SK-N-SH (cell line): ENCODE measurements at regions not wholly inside any gene's neighbourhood (a gene's known extent, or its start where the extent isn't known, plus 50 kb on each side); places are given as distances from the start of the nearest gene placed in this dataset.

Experiments
- CHD2 ChIP-seq: fragments of 150-350 bp; IDR thresholded peaks from 2 replicates; pipeline ENCODE4 v1.6.1; 2018; ENCODE audit warnings: low read length; ENCODE audit not compliant: partially characterized antibody
- FOSL2 ChIP-seq: IDR thresholded peaks from 2 replicates; pipeline ENCODE4 v1.4.0; 2012; ENCODE audit warnings: low read depth, mild to moderate bottlenecking, moderate library complexity, borderline replicate concordance
- RAD21 ChIP-seq: IDR thresholded peaks from 2 replicates; pipeline ENCODE4 v1.6.1; 2012; ENCODE audit warnings: mild to moderate bottlenecking, low read length
- TAF1 ChIP-seq: IDR thresholded peaks from 2 replicates; pipeline ENCODE4 v1.6.1; 2012; ENCODE audit warnings: low read depth, mild to moderate bottlenecking, low read length, moderate library complexity, borderline replicate concordance

- TF ChIP-seq FOSL2, result no peak
- no peak for TF ChIP-seq TAF1
- TF ChIP-seq CHD2, result no peak
- no peak for TF ChIP-seq RAD21
These were observed 57.9 kb upstream of the RNU6-1 start for GRCh38 chr15:67897646-67898339.
